OCI-LY7 (cell line): ENCODE measurements at regions not wholly inside any gene's neighbourhood (a gene's known extent, or its start where the extent isn't known, plus 50 kb on each side); places are given as distances from the start of the nearest gene placed in this dataset.

ENCODE experiments used
- BruUV-seq: library from RNA; stranded (reverse); fragments of 400-500 nt; replicated peaks from 2 replicates; lab custom pipeline; 2021; lab: Mats Ljungman, UMichigan
- CTCF ChIA-PET: fragments of 300-600 bp; sonication (Branson Sonifier 250); formaldehyde crosslinking; loops from one replicate; lab custom pipeline; 2022; ENCODE audit warnings: antibody characterized with exemption; ENCODE audit not compliant: unreplicated experiment; lab: Charles Lee
- POLR2A ChIA-PET: fragments of 300-600 bp; sonication (Branson Sonifier 250); formaldehyde crosslinking; loops from one replicate; lab custom pipeline; 2022; ENCODE audit warnings: antibody characterized with exemption; lab: Charles Lee
- DNase-seq: peaks from one replicate; pipeline ENCODE4 v3.0.0-alpha.2; 2015; ENCODE audit warnings: low spot score
- H2AFZ ChIP-seq: fragments of 200-600 bp; sonication (generic), shearing (Covaris generic); 2 replicates; pipeline ENCODE4 v1.6.1; 2014; ENCODE audit warnings: mild to moderate bottlenecking, antibody characterized with exemption, low read length, moderate library complexity
- H3K27ac ChIP-seq: fragments of 200-600 bp; sonication (generic); 2 replicates; pipeline ENCODE4 v1.5.1; 2014; ENCODE audit warnings: mixed run types, low read depth, mild to moderate bottlenecking, moderate library complexity, low read length, inconsistent platforms; ENCODE audit not compliant: poor library complexity, severe bottlenecking
- H3K36me3 ChIP-seq: fragments of 200-600 bp; sonication (generic); 2 replicates; pipeline ENCODE4 v1.6.1; 2014; ENCODE audit warnings: mild to moderate bottlenecking, antibody characterized with exemption, low read length, moderate library complexity, mixed read lengths; ENCODE audit not compliant: insufficient read depth
- H3K4me1 ChIP-seq: fragments of 200-600 bp; sonication (generic); 2 replicates; pipeline ENCODE4 v1.5.1; 2014; ENCODE audit warnings: mild to moderate bottlenecking, low read length; ENCODE audit not compliant: insufficient read depth, poor library complexity, severe bottlenecking
- H3K4me2 ChIP-seq: fragments of 200-600 bp; sonication (generic); 2 replicates; pipeline ENCODE4 v1.6.1; 2014; ENCODE audit warnings: mild to moderate bottlenecking, low read length
- H3K4me3 ChIP-seq: fragments of 200-600 bp; sonication (generic); 2 replicates; pipeline ENCODE4 v1.5.1; 2014; ENCODE audit warnings: mild to moderate bottlenecking, low read depth, low read length; ENCODE audit not compliant: poor library complexity, severe bottlenecking
- H3K79me2 ChIP-seq: fragments of 200-600 bp; sonication (generic); 2 replicates; pipeline ENCODE4 v1.6.1; 2016; ENCODE audit warnings: low read depth, mild to moderate bottlenecking, low read length, moderate library complexity, mixed read lengths; ENCODE audit not compliant: insufficient read depth
- H3K9me2 ChIP-seq: fragments of 200-600 bp; sonication (generic); 2 replicates; pipeline ENCODE4 v1.6.1; 2016; ENCODE audit warnings: mild to moderate bottlenecking, low read length, mixed read lengths; ENCODE audit not compliant: insufficient read depth
- H3K9me3 ChIP-seq: fragments of 200-600 bp; sonication (generic); 2 replicates; pipeline ENCODE4 v1.6.1; 2014; ENCODE audit warnings: mild to moderate bottlenecking, mixed run types, low read length, mixed read lengths
- H4K20me1 ChIP-seq: fragments of 200-600 bp; sonication (generic); 2 replicates; pipeline ENCODE4 v1.6.1; 2014; ENCODE audit warnings: mild to moderate bottlenecking, antibody characterized with exemption, low read length, moderate library complexity, mixed read lengths; ENCODE audit not compliant: insufficient read depth
- EZH2phosphoT487 ChIP-seq: fragments of 200-600 bp; sonication (generic); IDR thresholded peaks from 2 replicates; pipeline ENCODE4 v1.6.1; 2018; ENCODE audit warnings: low read depth, borderline replicate concordance, mild to moderate bottlenecking, mixed run types, antibody characterized with exemption, low read length, moderate library complexity, mixed read lengths
- intact Hi-C: fragments of 100-400 bp; cut with micrococcal nuclease; formaldehyde crosslinking; loops from one replicate; pipeline ENCODE4 v1.10.0; 2022; ENCODE audit not compliant: unreplicated experiment
- TF ChIP-seq, protein P1 (sequence below): fragments of 200-600 bp; sonication (generic); conservative IDR thresholded peaks from 2 replicates; pipeline ENCODE4 v1.5.1; 2014; ENCODE audit warnings: mild to moderate bottlenecking, antibody characterized with exemption, low read length, moderate library complexity, mixed read lengths

DNA sequence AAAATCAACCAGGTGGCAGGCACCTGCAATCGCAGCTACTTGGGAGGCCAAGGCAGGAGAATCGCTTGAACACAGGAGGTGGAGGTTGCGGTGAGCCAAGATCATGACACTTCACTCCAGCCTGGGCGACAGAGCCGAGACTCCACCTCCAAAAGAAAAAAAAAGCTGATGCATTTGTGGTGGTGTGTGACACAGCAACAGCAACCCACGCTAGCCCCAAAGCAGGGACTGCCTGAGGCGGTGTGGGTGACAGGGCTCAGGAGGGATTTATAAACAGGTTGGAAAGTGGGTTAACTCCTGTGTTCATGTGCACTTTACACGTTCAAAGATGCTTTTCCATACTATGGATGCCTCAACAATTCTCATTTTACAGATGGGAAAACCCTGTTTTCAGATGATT is 395.9 kb upstream of the PODXL start:
- CTCF ChIA-PET, result no interaction called here

DNA sequence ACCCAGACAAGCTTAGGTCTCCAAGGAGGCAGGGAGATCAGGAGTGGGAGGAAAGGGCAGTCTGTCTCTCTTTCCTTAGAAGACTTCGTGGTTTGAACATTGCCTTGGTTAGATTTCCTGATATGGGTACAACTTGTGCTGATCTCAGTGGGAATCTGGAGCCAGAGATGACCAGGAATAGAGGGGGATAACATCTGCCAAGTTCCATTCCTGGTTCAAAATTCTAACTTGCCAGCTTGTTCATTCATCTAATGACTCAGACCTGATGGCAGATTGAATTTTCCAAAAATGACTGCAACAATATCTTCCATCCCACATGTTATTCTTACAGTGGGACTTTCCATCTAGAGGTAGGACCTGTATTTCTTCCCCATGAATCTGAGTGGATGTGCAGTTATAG is 394.3 kb upstream of the PODXL start:
- CTCF ChIA-PET, result no interaction called here
- POLR2A ChIA-PET, result no interaction called here

More for the DNA sequence above, 395.9 kb upstream of the PODXL start:
- TF ChIP-seq, protein P1, sequence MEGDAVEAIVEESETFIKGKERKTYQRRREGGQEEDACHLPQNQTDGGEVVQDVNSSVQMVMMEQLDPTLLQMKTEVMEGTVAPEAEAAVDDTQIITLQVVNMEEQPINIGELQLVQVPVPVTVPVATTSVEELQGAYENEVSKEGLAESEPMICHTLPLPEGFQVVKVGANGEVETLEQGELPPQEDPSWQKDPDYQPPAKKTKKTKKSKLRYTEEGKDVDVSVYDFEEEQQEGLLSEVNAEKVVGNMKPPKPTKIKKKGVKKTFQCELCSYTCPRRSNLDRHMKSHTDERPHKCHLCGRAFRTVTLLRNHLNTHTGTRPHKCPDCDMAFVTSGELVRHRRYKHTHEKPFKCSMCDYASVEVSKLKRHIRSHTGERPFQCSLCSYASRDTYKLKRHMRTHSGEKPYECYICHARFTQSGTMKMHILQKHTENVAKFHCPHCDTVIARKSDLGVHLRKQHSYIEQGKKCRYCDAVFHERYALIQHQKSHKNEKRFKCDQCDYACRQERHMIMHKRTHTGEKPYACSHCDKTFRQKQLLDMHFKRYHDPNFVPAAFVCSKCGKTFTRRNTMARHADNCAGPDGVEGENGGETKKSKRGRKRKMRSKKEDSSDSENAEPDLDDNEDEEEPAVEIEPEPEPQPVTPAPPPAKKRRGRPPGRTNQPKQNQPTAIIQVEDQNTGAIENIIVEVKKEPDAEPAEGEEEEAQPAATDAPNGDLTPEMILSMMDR, result no peak
- TF ChIP-seq EZH2phosphoT487, result no peak
- POLR2A ChIA-PET, result no interaction called here
- no peaks in the 10 kb centered on the region for H3K79me2 ChIP-seq
- H3K36me3 ChIP-seq, result no peaks in the 10 kb centered on the region
- no peaks in the 10 kb centered on the region for H3K4me1 ChIP-seq
- no peak overlapping the region for H3K27ac ChIP-seq
- intact Hi-C loops, result no loop called here
- no peak for DNase-seq
- H3K4me3 ChIP-seq, result no peak overlapping the region
- H4K20me1 ChIP-seq, result no peaks in the 10 kb centered on the region
- no peak overlapping the region for H3K4me2 ChIP-seq
- no peaks in the 10 kb centered on the region for H3K9me3 ChIP-seq
- no TSS peak for BruUV-seq
- H2AFZ ChIP-seq, result no peak overlapping the region
- no peaks in the 10 kb centered on the region for H3K9me2 ChIP-seq

DNA sequence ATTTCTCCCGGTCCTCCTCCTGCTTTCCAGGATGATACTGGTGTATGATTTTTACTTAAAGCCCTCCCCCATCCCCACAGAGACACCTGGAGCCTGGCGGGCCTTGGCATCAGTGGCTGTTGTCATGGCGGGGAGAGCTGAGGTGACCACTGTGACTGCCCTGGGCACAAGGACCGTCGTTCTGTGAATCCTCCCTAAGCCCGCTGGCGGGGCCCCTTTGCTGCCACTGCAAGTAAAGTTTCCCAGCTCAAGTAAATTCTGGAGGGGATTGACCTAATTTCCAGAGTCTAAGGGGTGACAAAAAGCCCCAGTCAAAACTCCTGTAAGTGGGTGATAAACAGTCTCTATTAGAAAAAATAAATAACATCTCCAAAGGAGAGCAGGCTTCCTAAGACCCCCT is 393.2 kb upstream of the PODXL start:
- DNase-seq, result no peak
- Histone ChIP-seq H3K4me2 (no peak overlapping the region), H3K9me2 (no peaks in the 10 kb centered on the region), H2AFZ (no peak overlapping the region), H3K9me3 (no peaks in the 10 kb centered on the region), H3K79me2 (no peaks in the 10 kb centered on the region), H3K4me3 (no peak overlapping the region), H3K4me1 (no peaks in the 10 kb centered on the region), H4K20me1 (no peaks in the 10 kb centered on the region), H3K27ac (no peak overlapping the region), H3K36me3 (no peaks in the 10 kb centered on the region)
- intact Hi-C loops, result no loop called here
- POLR2A ChIA-PET, result no interaction called here
- no peak for TF ChIP-seq EZH2phosphoT487
- TF ChIP-seq, protein P1, result no peak
- CTCF ChIA-PET, result no interaction called here
- BruUV-seq, result no TSS peak

More for the DNA sequence above, 394.3 kb upstream of the PODXL start:
- Histone ChIP-seq H3K9me3 (no peaks in the 10 kb centered on the region), H3K4me3 (no peak overlapping the region), H3K79me2 (no peaks in the 10 kb centered on the region), H2AFZ (no peak overlapping the region), H3K36me3 (no peaks in the 10 kb centered on the region), H3K9me2 (no peaks in the 10 kb centered on the region), H4K20me1 (no peaks in the 10 kb centered on the region), H3K27ac (no peak overlapping the region), H3K4me1 (no peaks in the 10 kb centered on the region), H3K4me2 (no peak overlapping the region)
- BruUV-seq, result no TSS peak
- no peak for DNase-seq
- no peak for TF ChIP-seq EZH2phosphoT487
- TF ChIP-seq, protein P1, result no peak
- intact Hi-C loops, result no loop called here
